ENCODE measurements at regions not wholly inside any gene's neighbourhood (a gene's known extent, or its start where the extent isn't known, plus 50 kb on each side); places are given as distances from the start of the nearest gene placed in this dataset.
A peak's percentile ranks its signal among the peaks of the same experiment; 100 is the strongest.

GRCh38 chr7:149664176-149664575 is 109.2 kb downstream of the ZNF467 start:
- H3K79me2 ChIP-seq (ENCODE audit: control insufficient read depth, insufficient read depth, low read length, poor library complexity) = no peaks in the 10 kb centered on the region
- no peaks in the 10 kb centered on the region for H3K9me3 ChIP-seq (ENCODE audit: insufficient read depth, low read depth, low read length)
- H3K4me3 ChIP-seq (ENCODE audit: low read depth, low read length) = no peak overlapping the region
- no peak overlapping the region for H3K14ac ChIP-seq (ENCODE audit: low read length)
- H2AFZ ChIP-seq (ENCODE audit: insufficient read depth, low read length, poor library complexity) = no peak overlapping the region
- no CpG with 5 or more reads among the region's 5 CpGs for whole genome bisulfite sequencing (ENCODE audit: extremely low coverage, insufficient coverage, insufficient read length)
- no peak overlapping the region for H2AK5ac ChIP-seq (ENCODE audit: low read length)
- H3K23ac ChIP-seq (ENCODE audit: low read length) = no peak overlapping the region
- H3K18ac ChIP-seq (ENCODE audit: low read length) = no peak overlapping the region
- H4K8ac ChIP-seq (ENCODE audit: low read depth, low read length) = no peak overlapping the region
- no peaks in the 10 kb centered on the region for H3K36me3 ChIP-seq (ENCODE audit: control insufficient read depth in 1 of 2, insufficient read depth in 2 of 2, low read length in 2 of 2)
- peaks cover 3 to 5% of the 10 kb centered on the region in 2 experiments for H3K4me1 ChIP-seq (ENCODE audit: control insufficient read depth in 1 of 2, insufficient read depth in 2 of 2, low read length in 2 of 2)
- H3K4me2 ChIP-seq (ENCODE audit: low read length) = no peak overlapping the region
- H3K9ac ChIP-seq (ENCODE audit: low read length) = no peak overlapping the region
- no peak overlapping the region for H3K27ac ChIP-seq (ENCODE audit: low read depth, low read length)
- no peak overlapping the region for H3K4ac ChIP-seq (ENCODE audit: low read depth, low read length)
- no peak overlapping the region for H4K12ac ChIP-seq (ENCODE audit: low read depth, low read length)
- no peak overlapping the region for H2BK5ac ChIP-seq (ENCODE audit: low read depth, low read length, poor library complexity)
- no peaks in the 10 kb centered on the region for H3K79me1 ChIP-seq (ENCODE audit: low read length)
- no peak overlapping the region for H2BK12ac ChIP-seq (ENCODE audit: low read length)
- no peak overlapping the region for H2BK120ac ChIP-seq (ENCODE audit: insufficient read depth, low read length, poor library complexity)
- H4K91ac ChIP-seq (ENCODE audit: low read depth, low read length) = no peak overlapping the region
- H3K27me3 ChIP-seq (ENCODE audit: insufficient read depth, low read length) = no peaks in the 10 kb centered on the region
- no peak for DNase-seq

DNA sequence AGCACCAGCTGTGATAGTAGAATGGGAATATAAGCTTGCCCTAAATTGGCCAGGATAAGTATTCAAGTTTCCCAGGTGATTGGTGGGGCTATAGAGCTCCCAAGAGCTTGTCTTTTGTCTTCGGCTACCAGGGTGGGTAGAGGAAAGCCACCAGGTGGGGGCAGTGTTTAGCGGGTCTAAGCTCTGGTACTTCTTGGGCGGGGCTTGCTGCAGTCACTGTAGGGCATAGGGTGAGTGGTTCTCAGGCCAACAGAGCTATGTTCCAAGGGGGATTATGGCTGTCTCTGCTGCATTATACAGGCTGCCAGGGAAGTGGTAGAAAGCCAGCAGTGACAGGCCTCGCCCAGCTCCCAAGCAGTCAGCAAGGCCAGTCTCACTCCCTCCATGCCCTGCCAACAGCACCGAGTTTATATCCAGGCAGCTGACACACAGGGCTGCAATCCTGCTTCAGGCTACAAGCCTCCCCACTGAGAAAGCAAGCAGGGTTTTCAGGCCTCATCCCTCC is 110.7 kb downstream of the ZNF467 start:
- Histone ChIP-seq H3K4me2 (ENCODE audit: low read length) (no peak overlapping the region), H3K23ac (ENCODE audit: low read length) (no peak overlapping the region), H3K9me3 (ENCODE audit: insufficient read depth, low read depth, low read length) (no peaks in the 10 kb centered on the region), H2BK5ac (ENCODE audit: low read depth, low read length, poor library complexity) (no peak overlapping the region), H2AFZ (ENCODE audit: insufficient read depth, low read length, poor library complexity) (no peak overlapping the region), H4K8ac (ENCODE audit: low read depth, low read length) (no peak overlapping the region), H4K12ac (ENCODE audit: low read depth, low read length) (no peak overlapping the region), H2BK120ac (ENCODE audit: insufficient read depth, low read length, poor library complexity) (no peak overlapping the region), H3K27me3 (ENCODE audit: insufficient read depth, low read length) (no peaks in the 10 kb centered on the region), H3K9ac (ENCODE audit: low read length) (no peak overlapping the region), H3K36me3 (ENCODE audit: control insufficient read depth in 1 of 2, insufficient read depth in 2 of 2, low read length in 2 of 2) (no peaks in the 10 kb centered on the region), H3K4me1 (ENCODE audit: control insufficient read depth in 1 of 2, insufficient read depth in 2 of 2, low read length in 2 of 2) (peaks cover 3 to 5% of the 10 kb centered on the region in 2 experiments), H2AK5ac (ENCODE audit: low read length) (no peak overlapping the region), H2BK12ac (ENCODE audit: low read length) (no peak overlapping the region), H3K14ac (ENCODE audit: low read length) (no peak overlapping the region), H3K4me3 (ENCODE audit: low read depth, low read length) (no peak overlapping the region), H4K91ac (ENCODE audit: low read depth, low read length) (no peak overlapping the region), H3K27ac (ENCODE audit: low read depth, low read length) (no peak overlapping the region), H3K18ac (ENCODE audit: low read length) (no peak overlapping the region), H3K4ac (ENCODE audit: low read depth, low read length) (no peak overlapping the region), H3K79me2 (ENCODE audit: control insufficient read depth, insufficient read depth, low read length, poor library complexity) (no peaks in the 10 kb centered on the region), H3K79me1 (ENCODE audit: low read length) (no peaks in the 10 kb centered on the region)
- peak; percentile 71 to 85 for DNase-seq
- no CpG with 5 or more reads among the region's 5 CpGs for WGBS (ENCODE audit: extremely low coverage, insufficient coverage, insufficient read length)

GRCh38 chr7:149655784-149656183 is 117.6 kb downstream of the ZNF467 start:
- H2BK120ac ChIP-seq (ENCODE audit: insufficient read depth, low read length, poor library complexity) = no peak overlapping the region
- H3K27me3 ChIP-seq (ENCODE audit: insufficient read depth, low read length) = no peaks in the 10 kb centered on the region
- H2BK12ac ChIP-seq (ENCODE audit: low read length) = no peak overlapping the region
- H4K91ac ChIP-seq (ENCODE audit: low read depth, low read length) = no peak overlapping the region
- H3K79me1 ChIP-seq (ENCODE audit: low read length) = no peaks in the 10 kb centered on the region
- H3K27ac ChIP-seq (ENCODE audit: low read depth, low read length) = no peak overlapping the region
- H2AFZ ChIP-seq (ENCODE audit: insufficient read depth, low read length, poor library complexity) = no peak overlapping the region
- no peak overlapping the region for H3K9ac ChIP-seq (ENCODE audit: low read length)
- H3K4me2 ChIP-seq (ENCODE audit: low read length) = no peak overlapping the region
- no peak overlapping the region for H2BK5ac ChIP-seq (ENCODE audit: low read depth, low read length, poor library complexity)
- H3K23ac ChIP-seq (ENCODE audit: low read length) = no peak overlapping the region
- no peaks in the 10 kb centered on the region for H3K79me2 ChIP-seq (ENCODE audit: control insufficient read depth, insufficient read depth, low read length, poor library complexity)
- no peak overlapping the region for H3K4ac ChIP-seq (ENCODE audit: low read depth, low read length)
- no peak for DNase-seq
- H3K18ac ChIP-seq (ENCODE audit: low read length) = no peak overlapping the region
- no peak overlapping the region for H3K4me3 ChIP-seq (ENCODE audit: low read depth, low read length)
- no peak overlapping the region for H4K8ac ChIP-seq (ENCODE audit: low read depth, low read length)
- no peak overlapping the region for H4K12ac ChIP-seq (ENCODE audit: low read depth, low read length)
- no peaks in the 10 kb centered on the region for H3K4me1 ChIP-seq (ENCODE audit: control insufficient read depth in 1 of 2, insufficient read depth in 2 of 2, low read length in 2 of 2)
- no peak overlapping the region for H2AK5ac ChIP-seq (ENCODE audit: low read length)
- no CpG with 5 or more reads among the region's 1 CpG for WGBS (ENCODE audit: extremely low coverage, insufficient coverage, insufficient read length)
- H3K14ac ChIP-seq (ENCODE audit: low read length) = no peak overlapping the region
- no peaks in the 10 kb centered on the region for H3K36me3 ChIP-seq (ENCODE audit: control insufficient read depth in 1 of 2, insufficient read depth in 2 of 2, low read length in 2 of 2)
- H3K9me3 ChIP-seq (ENCODE audit: insufficient read depth, low read depth, low read length) = peaks cover 3% of the 10 kb centered on the region

DNA sequence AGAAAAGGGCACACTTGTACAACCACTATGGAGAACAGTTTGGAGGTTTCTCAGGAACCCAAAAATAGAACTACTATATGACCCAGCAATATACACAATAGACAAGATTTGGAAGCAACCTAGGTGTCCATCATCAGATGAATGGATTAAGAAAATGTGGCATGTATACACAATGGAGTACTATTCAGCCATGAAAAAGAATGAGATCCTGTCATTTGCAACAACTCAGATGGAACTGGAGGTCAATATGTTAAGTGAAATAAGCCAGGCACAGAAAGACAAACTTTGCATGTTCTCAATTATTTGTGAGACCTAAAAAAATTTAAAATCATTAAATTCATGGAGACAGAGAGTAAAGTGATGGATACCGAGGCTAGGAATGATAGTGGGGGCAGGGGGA is 118.8 kb downstream of the ZNF467 start:
- H2BK12ac ChIP-seq (ENCODE audit: low read length) = no peak overlapping the region
- no peak overlapping the region for H4K8ac ChIP-seq (ENCODE audit: low read depth, low read length)
- no peaks in the 10 kb centered on the region for H3K79me1 ChIP-seq (ENCODE audit: low read length)
- no peak overlapping the region for H3K4ac ChIP-seq (ENCODE audit: low read depth, low read length)
- H3K4me1 ChIP-seq (ENCODE audit: control insufficient read depth in 1 of 2, insufficient read depth in 2 of 2, low read length in 2 of 2) = no peaks in the 10 kb centered on the region
- H3K36me3 ChIP-seq (ENCODE audit: control insufficient read depth in 1 of 2, insufficient read depth in 2 of 2, low read length in 2 of 2) = no peaks in the 10 kb centered on the region
- no peak overlapping the region for H2AK5ac ChIP-seq (ENCODE audit: low read length)
- H4K91ac ChIP-seq (ENCODE audit: low read depth, low read length) = no peak overlapping the region
- H3K27ac ChIP-seq (ENCODE audit: low read depth, low read length) = no peak overlapping the region
- H3K9me3 ChIP-seq (ENCODE audit: insufficient read depth, low read depth, low read length) = peaks cover 3% of the 10 kb centered on the region
- H3K23ac ChIP-seq (ENCODE audit: low read length) = no peak overlapping the region
- no peak overlapping the region for H3K14ac ChIP-seq (ENCODE audit: low read length)
- DNase-seq = no peak
- no peak overlapping the region for H3K4me2 ChIP-seq (ENCODE audit: low read length)
- H3K18ac ChIP-seq (ENCODE audit: low read length) = no peak overlapping the region
- no peak overlapping the region for H3K9ac ChIP-seq (ENCODE audit: low read length)
- WGBS (ENCODE audit: extremely low coverage, insufficient coverage, insufficient read length) = no CpG with 5 or more reads among the region's 1 CpG
- H2AFZ ChIP-seq (ENCODE audit: insufficient read depth, low read length, poor library complexity) = no peak overlapping the region
- no peak overlapping the region for H2BK5ac ChIP-seq (ENCODE audit: low read depth, low read length, poor library complexity)
- no peaks in the 10 kb centered on the region for H3K79me2 ChIP-seq (ENCODE audit: control insufficient read depth, insufficient read depth, low read length, poor library complexity)
- H4K12ac ChIP-seq (ENCODE audit: low read depth, low read length) = no peak overlapping the region
- no peaks in the 10 kb centered on the region for H3K27me3 ChIP-seq (ENCODE audit: insufficient read depth, low read length)
- no peak overlapping the region for H2BK120ac ChIP-seq (ENCODE audit: insufficient read depth, low read length, poor library complexity)
- H3K4me3 ChIP-seq (ENCODE audit: low read depth, low read length) = no peak overlapping the region

All from trophoblast cell (in vitro differentiated cells and primary cell).